Epidermal melanocyte (primary cell): ENCODE measurements at regions not wholly inside any gene's neighbourhood (a gene's known extent, or its start where the extent isn't known, plus 50 kb on each side); places are given as distances from the start of the nearest gene placed in this dataset.
A peak's percentile ranks its signal among the peaks of the same experiment; 100 is the strongest.

Experiments
- DNase-seq: peaks from one replicate; pipeline ENCODE4 v3.0.0; 2011; ENCODE audit warnings: low spot score; ENCODE audit not compliant: insufficient read length

- DNase-seq, result no peak
These were observed 131.7 kb downstream of the CLCN4 start for GRCh38 chrX:10288373-10288975.

- no peak for DNase-seq
These were observed 139.8 kb downstream of the CLCN4 start for GRCh38 chrX:10296576-10296975.

GRCh38 chrX:10310511-10310910 lies 153.7 kb downstream of the CLCN4 start:
- no peak for DNase-seq

- DNase-seq, result no peak
These were observed 157.8 kb downstream of the CLCN4 start for GRCh38 chrX:10314530-10315104.

GRCh38 chrX:10325611-10326010 lies 168.8 kb downstream of the CLCN4 start:
- DNase-seq, result no peak

GRCh38 chrX:10326578-10326977 lies 169.8 kb downstream of the CLCN4 start:
- DNase-seq, result no peak

GRCh38 chrX:10327651-10328050 lies 170.9 kb downstream of the CLCN4 start:
- no peak for DNase-seq

- no peak for DNase-seq
These were observed 173.2 kb downstream of the CLCN4 start for GRCh38 chrX:10329984-10330383.

GRCh38 chrX:10341309-10341708 lies 184.5 kb downstream of the CLCN4 start:
- DNase-seq, result no peak

GRCh38 chrX:10350221-10350620 lies 193.4 kb downstream of the CLCN4 start:
- DNase-seq, result no peak

GRCh38 chrX:10350981-10351380 lies 194.2 kb downstream of the CLCN4 start:
- DNase-seq, result peak; percentile 19

GRCh38 chrX:10352536-10352935 lies 195.8 kb downstream of the CLCN4 start:
- no peak for DNase-seq

GRCh38 chrX:10356979-10357378 lies 200.2 kb downstream of the CLCN4 start:
- no peak for DNase-seq

GRCh38 chrX:10358958-10359357 lies 202.2 kb downstream of the CLCN4 start:
- DNase-seq, result no peak

GRCh38 chrX:10360116-10360515 lies 203.3 kb downstream of the CLCN4 start:
- no peak for DNase-seq

GRCh38 chrX:10365532-10366265 lies 208.9 kb downstream of the CLCN4 start:
- no peak for DNase-seq

- no peak for DNase-seq
These were observed 210.6 kb downstream of the CLCN4 start for GRCh38 chrX:10367406-10367805.

GRCh38 chrX:10370976-10371375 lies 214.2 kb downstream of the CLCN4 start:
- no peak for DNase-seq

- DNase-seq, result no peak
These were observed 220.7 kb downstream of the CLCN4 start for GRCh38 chrX:10377427-10377826.

- no peak for DNase-seq
These were observed 223.1 kb downstream of the CLCN4 start for GRCh38 chrX:10379878-10380277.

- DNase-seq, result no peak
These were observed 223.5 kb downstream of the CLCN4 start for GRCh38 chrX:10380300-10380699.

- no peak for DNase-seq
These were observed 224.4 kb downstream of the CLCN4 start for GRCh38 chrX:10381193-10381592.

- DNase-seq, result no peak
These were observed 230.2 kb downstream of the CLCN4 start for GRCh38 chrX:10387011-10387410.
